GM19328 (cell line): ENCODE measurements at regions not wholly inside any gene's neighbourhood (a gene's known extent, or its start where the extent isn't known, plus 50 kb on each side); places are given as distances from the start of the nearest gene placed in this dataset.

Source experiments
- ATAC-seq: cut with Tn5 transposase; IDR thresholded peaks from one replicate; pipeline ENCODE4 v1.9.1; 2021; ENCODE audit warnings: mild to moderate bottlenecking, moderate library complexity; ENCODE audit not compliant: unreplicated experiment

- ATAC-seq = no peak
These were observed 67.8 kb upstream of the DCBLD2 start for GRCh38 chr3:98969295-98969694.

- no peak for ATAC-seq
These were observed 67.3 kb upstream of the DCBLD2 start for GRCh38 chr3:98968824-98969223.

GRCh38 chr3:98968347-98968746 lies 66.9 kb upstream of the DCBLD2 start:
- no peak for ATAC-seq

GRCh38 chr3:98967758-98968157 lies 66.3 kb upstream of the DCBLD2 start:
- no peak for ATAC-seq

GRCh38 chr3:98966862-98967546 lies 65.5 kb upstream of the DCBLD2 start:
- ATAC-seq = no peak

- no peak for ATAC-seq
These were observed 64.9 kb upstream of the DCBLD2 start for GRCh38 chr3:98966434-98966833.

- ATAC-seq = no peak
These were observed 63.3 kb upstream of the DCBLD2 start for GRCh38 chr3:98964784-98965183.

GRCh38 chr3:98963546-98963945 lies 62.1 kb upstream of the DCBLD2 start:
- ATAC-seq = no peak

- no peak for ATAC-seq
These were observed 61.5 kb upstream of the DCBLD2 start for GRCh38 chr3:98962951-98963350.

- ATAC-seq = no peak
These were observed 60.9 kb upstream of the DCBLD2 start for GRCh38 chr3:98962189-98962930.

GRCh38 chr3:98961161-98962155 lies 60.0 kb upstream of the DCBLD2 start:
- no peak for ATAC-seq

GRCh38 chr3:98957681-98958080 lies 56.2 kb upstream of the DCBLD2 start:
- no peak for ATAC-seq

- ATAC-seq = no peak
These were observed 54.5 kb upstream of the DCBLD2 start for GRCh38 chr3:98956008-98956407.

- no peak for ATAC-seq
These were observed 53.5 kb upstream of the DCBLD2 start for GRCh38 chr3:98954791-98955604.

- ATAC-seq = no peak
These were observed 52.7 kb upstream of the DCBLD2 start for GRCh38 chr3:98954242-98954641.

- ATAC-seq = no peak
These were observed 50.9 kb upstream of the DCBLD2 start for GRCh38 chr3:98952404-98952803.
